ENCODE measurements at regions not wholly inside any gene's neighbourhood (a gene's known extent, or its start where the extent isn't known, plus 50 kb on each side); places are given as distances from the start of the nearest gene placed in this dataset.

- DNase-seq = no peak
Measured at GRCh38 chr7:53719122-53719521, 683.7 kb downstream of the POM121L12 start.

DNA sequence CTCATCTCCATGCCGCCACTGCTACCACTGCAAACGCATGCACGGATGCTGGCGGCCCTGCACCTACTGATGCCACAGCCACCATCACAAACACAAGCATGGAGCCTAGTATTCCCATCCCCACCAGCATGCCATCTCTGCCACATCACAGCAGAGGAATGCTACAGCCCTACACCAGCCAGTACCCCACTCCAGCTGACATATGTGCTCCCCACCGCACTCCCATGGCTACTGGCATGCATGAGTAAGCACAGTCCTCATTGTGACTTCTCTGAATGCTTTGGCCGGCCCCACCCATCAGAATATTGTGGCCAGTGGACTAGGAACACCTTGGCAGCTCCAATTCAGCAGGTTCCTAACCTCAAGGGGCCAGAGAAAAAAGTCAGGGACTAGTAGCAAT, 705.5 kb downstream of the POM121L12 start:
- DNase-seq = no peak

GRCh38 chr7:53743697-53744402, 708.4 kb downstream of the POM121L12 start:
- no peak for DNase-seq

DNA sequence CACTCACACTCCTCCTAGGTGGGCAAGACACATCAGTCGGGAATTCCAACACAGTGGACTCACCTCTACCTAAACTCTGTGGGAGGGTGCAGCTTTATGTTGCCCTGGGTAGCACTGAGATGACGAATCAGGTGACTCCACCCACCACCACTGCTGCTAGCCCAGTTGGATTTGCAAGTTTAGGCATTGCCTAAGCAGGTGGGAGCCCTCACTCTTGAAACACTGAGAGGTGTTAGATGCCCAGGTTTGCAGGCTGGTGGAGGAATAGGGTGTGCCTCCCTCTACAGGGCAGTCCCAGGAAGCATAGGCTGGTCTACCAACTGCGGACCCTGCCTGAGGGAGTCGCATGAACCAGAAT, 708.9 kb downstream of the POM121L12 start:
- no peak for DNase-seq

GRCh38 chr7:53756946-53757345, 721.5 kb downstream of the POM121L12 start:
- no peak for DNase-seq

- no peak for DNase-seq
Measured at GRCh38 chr7:53768186-53768585, 732.8 kb downstream of the POM121L12 start.

- DNase-seq = no peak
Measured at GRCh38 chr7:53771701-53772100, 736.3 kb downstream of the POM121L12 start.

DNA sequence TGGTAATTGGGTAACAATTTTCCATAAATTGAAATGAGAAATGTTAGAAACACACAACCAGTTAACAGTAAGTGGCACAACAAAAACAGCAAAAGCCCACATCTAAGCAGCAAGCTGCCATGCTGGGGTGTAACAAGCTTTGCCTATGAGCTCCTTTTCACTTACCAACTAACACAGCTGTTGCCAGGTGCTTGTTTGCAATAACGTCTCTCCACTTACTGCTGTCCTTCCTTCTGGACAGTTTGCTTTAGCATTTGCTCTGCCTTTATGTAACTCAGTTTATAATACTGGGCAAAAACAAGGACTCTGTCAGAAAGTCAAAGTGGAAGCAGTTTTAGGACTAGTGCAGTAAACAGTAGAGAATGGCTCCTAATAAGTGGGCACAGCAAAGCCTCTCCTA, 740.9 kb downstream of the POM121L12 start:
- DNase-seq = no peak

DNA sequence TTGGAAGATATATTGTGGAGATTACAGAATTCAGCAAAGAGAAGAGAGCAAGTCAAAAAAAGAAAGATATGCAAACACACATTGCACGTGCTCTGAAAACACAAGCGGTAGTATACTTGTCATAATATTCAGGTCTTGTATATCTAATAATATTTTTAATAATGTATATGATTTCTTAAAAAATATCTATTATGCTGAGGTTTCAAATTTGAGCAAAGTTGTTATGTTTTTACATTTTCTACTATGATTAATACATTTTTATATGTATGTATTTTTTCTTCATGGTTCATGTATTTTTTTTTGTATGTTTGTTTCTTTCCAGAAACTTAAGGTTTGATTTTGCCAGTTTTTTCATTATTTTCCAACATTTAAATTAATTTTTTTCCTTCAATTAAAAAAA, 752.4 kb upstream of the VSTM2A start:
- no peak for DNase-seq

DNA sequence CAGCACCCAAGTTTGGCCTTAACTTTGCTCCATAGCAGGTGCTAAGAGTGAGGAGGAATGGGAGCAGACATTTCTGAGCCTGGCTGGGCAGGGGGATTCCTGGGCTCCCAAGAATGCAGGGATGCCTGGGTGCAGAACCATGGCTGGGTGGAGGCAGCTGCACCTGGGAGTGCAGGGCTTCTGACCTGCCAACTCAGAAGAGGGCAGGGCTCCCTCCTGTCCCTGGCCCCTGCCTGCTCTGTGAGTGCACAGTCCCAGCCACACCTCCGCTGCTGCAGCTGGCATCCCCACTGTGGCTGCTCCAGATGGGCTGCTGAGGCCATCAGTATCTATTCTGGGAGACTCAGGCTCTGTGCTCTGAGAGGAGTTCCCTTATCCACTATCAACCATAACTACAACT, 747.4 kb upstream of the VSTM2A start:
- DNase-seq = no peak

DNA sequence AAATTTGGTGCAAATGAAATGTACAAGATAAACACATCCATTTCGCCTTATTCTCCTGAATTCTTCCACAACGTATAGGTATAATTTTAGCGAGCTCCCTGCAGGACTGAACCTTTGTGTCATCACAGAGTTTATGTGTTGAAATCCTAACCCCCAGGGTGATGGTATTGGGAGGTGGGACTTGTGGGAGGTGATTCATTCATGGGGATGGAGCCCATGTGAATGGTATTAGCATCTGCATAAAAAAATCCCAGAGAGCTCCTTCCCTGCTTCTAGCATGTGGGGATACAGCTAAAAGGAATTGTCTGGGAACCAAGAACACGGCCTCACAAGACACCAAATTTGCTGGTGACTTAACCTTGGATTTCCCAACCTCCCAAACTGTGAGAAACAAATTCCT, 741.4 kb upstream of the VSTM2A start:
- DNase-seq = no peak

DNA sequence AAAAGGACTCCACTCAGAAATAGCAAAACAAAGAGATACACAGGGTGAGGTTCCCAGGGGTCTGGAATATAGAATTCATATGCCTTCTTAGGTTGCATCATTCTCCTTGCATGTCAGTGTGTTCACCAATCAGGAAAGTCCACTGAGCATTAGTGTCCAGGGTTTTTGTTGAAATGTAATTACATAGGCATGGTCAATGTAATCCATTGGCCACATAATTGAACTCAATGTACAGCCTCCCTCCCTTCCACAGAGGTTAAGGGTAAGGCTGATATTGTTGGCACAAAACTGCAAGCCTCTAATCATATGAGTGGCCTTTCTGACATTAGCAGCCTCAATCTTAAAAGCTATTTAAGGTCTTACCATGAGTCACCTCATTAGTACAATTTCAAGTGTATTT, 736.1 kb upstream of the VSTM2A start:
- DNase-seq = no peak

DNA sequence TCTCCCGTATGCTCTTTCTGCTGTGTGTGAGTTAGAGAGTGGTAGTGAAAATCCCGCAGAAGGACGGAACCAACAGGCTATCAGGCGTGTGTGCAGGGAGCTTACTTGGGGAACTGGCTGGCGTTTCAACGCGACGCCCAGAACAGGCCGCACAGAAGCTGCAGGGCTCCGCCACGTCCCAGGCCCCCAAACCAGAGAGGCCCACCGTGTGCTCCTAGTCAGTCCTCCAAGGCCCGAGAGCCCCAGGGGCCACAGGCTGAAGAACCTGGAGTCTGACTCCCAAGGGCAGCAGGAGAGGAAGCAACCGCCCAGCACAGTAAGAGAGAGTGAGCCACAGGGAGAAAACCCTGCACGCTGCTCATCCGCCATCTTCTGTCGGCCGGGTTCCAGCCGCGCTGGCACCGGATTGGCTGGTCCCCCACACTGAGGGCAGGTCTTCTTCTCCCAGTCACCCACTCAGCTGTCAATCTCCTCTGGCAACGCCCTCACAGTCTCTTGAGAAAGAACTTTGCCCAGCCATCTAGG, 730.6 kb upstream of the VSTM2A start:
- peak in 1 of 2 donors; percentile 65 for DNase-seq

GRCh38 chr7:53812135-53812534, 730.0 kb upstream of the VSTM2A start:
- DNase-seq = no peak

DNA sequence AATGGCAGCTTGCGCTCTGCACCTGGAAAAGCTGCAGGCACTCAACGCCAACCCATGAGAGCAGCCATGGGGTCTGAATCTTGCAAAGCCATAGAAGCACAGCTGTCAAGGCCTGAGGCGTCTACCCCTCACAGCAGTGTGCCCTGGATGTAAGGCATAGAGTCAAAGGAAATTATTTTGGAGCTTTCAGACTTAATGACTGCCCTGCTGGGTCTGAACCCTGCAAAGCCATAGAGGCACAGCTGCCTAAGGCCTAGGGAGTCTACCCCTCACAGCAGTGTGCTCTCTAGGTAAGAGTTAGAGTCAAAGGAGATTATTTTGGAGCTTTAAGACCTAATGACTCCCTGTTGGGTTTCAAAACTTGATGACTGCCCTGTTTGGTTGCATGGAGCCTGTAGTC, 706.9 kb upstream of the VSTM2A start:
- no peak for DNase-seq

DNA sequence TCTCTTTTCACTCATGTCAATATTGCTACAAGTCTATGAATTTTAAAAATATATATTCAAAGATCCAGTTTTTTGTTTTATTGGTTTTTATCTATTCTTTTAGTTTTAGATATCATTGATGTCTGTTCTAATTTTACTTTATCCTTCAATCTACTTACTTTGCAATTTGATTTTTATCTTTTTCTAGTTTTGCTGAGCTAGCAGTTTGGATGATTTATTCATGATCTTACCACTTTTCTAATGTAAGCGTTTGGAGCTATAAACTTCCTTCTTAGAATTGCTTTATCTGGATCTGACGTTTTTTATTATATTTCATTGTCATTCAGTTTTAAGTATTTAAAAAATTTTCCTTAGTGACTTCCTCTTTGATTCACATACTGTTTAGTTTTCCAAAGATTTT, 664.5 kb upstream of the VSTM2A start:
- DNase-seq = no peak

GRCh38 chr7:53900856-53901528, 641.2 kb upstream of the VSTM2A start:
- DNase-seq = no peak

DNA sequence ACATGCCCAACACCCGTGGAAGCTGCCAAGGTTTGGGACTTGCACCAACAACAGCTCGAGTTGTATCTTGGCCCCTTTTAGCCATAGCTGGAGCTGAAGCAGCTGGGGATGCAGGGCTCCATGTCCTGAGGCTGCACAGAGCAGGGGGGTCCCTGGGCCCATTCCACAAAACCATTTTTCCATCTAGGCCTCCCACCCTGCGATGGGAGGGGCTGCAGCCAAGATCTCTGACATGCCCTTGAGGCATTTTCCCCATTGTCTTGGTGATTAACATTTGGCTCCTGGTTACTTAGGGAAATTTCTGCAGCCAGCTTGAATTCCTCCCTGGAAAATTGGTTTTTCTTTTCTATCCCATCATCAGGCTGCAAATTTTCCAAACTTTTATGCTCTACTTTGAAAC, 637.8 kb upstream of the VSTM2A start:
- DNase-seq = no peak

DNA sequence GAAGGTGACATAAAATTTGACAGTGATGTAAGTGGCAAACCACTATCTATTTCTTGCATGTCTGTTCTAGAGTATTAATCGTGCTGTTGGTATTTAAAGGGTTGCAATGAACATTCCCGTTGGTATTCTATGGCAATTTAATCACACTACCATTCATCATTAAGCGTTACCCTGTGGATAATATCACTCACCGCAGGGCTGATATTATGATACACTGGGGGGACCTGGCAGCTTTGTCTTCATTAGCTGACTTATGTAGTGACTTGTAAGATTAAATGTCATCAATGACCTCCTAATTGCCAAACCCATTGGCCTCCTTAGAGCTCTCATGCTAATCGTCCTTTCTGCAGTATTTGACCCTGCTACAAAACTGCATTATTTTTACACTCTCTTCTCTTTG, 624.5 kb upstream of the VSTM2A start:
- DNase-seq = no peak

GRCh38 chr7:53920011-53920410, 622.2 kb upstream of the VSTM2A start:
- DNase-seq = no peak

DNA sequence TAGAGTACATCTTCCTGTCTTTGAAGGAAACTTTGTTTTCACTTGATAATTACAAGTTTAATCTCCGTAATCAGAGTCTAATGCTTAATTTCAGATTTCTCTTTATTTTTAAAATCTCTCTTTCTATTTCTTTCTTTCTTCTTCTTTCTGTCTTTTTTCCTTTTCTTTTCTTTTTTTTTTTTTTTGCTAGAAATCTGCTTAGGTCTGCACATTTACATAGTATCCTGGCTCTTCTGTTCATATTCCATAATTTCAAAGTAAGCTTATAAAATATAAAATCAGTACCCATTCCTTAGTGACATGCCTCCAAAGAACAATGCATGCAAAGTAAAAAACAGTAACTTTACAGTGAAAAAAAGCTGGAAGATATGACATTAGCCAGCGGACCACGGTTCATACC, 601.7 kb upstream of the VSTM2A start:
- no peak for DNase-seq

GRCh38 chr7:53947732-53948131, 594.4 kb upstream of the VSTM2A start:
- no peak for DNase-seq

GRCh38 chr7:53965716-53966115, 576.5 kb upstream of the VSTM2A start:
- no peak for DNase-seq

DNA sequence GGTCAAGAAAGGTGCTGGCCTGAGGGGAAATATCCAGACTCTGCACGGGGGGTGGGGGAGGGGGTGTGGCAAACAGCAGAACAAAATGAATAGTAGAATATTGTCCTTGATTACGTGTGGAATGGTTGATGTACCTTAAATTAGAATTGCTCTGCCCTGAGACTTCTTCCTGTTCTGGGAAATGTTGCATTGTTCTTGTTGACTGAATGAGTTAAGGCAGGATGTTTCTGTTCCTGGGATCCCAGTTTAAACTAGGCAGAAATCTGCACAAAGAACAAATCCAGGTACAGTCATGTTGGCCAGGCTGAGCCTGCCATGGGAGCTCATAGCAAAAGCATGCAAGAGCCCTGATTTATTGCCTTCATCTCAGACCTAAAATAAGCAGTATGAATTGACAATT, 558.7 kb upstream of the VSTM2A start:
- no peak for DNase-seq

GRCh38 chr7:53984776-53985175, 557.4 kb upstream of the VSTM2A start:
- no peak for DNase-seq

Measured in bone marrow (tissue), 2 donors.